Activated CD4-positive, alpha-beta T cell treated with anti-CD3 and anti-CD28 coated beads, Interleukin-10, Interleukin-2, amounts not matched to agents 100 ng/mL and 50 ng/mL, durations not matched to agents 16 hours and 8 hours (primary cell): ENCODE measurements at regions not wholly inside any gene's neighbourhood (a gene's known extent, or its start where the extent isn't known, plus 50 kb on each side); places are given as distances from the start of the nearest gene placed in this dataset.

Experiments used
- DNase-seq: peaks from one replicate; pipeline ENCODE4 v3.0.0-alpha.2; 2020

GRCh38 chr10:42973870-42974692 is 102.8 kb upstream of the RET start:
- DNase-seq = no peak

DNA sequence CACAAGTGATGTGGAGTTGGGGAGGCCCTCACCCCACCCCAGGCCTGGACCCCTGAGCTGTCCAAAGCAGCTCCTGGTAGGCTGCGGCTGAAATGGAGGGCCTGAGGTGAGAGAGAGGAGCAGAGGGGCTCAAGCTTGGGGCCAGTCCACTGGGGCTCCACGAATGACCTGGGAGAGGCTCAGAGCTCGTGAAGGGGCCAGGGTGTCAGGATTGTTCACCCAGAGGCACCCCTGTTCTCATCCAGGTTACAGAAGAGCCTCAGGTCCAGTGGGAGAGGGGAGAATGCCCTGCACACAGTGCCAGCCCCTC is 102.2 kb upstream of the RET start:
- no peak for DNase-seq

- DNase-seq = no peak
Observed at GRCh38 chr10:42975005-42975493, 101.8 kb upstream of the RET start.

DNA sequence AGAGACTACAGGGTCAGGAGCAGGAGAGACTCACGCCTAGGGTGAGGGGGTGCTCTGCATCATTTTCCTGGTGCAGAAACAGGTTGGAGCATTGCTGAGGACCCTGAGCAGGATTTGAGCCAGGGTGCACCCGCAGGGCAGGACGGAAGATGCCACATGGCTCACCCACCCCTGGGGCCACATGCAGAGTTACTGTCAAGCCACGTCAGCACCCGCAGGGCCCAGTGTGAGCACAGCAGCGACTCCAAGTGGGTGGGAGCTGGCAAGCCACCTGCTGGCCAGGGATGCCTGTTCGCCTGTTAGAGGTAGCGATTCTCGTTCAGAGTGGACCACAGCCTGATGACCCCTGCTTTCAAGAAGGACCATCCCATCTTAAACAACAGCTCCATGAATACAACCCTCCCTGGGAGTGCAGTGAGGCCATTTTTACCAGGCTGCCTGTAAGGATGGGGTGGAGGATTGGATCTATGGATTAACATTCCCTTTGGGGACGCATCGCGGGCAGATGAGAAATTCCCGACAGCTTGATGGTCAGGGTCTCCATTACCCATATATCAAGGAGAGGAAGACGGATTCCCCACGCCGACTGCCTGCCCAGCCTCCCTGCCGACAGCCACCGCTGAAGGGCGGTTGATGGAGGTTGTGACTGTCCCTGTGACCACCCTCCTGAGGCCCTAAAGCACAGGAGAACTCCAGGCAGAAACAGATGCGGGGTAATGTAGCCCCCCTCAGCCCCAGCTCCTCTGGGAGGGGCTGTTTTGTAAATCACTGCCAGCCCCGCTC is 101.1 kb upstream of the RET start:
- no peak for DNase-seq

GRCh38 chr10:42976351-42977031 is 100.4 kb upstream of the RET start:
- DNase-seq = no peak

DNA sequence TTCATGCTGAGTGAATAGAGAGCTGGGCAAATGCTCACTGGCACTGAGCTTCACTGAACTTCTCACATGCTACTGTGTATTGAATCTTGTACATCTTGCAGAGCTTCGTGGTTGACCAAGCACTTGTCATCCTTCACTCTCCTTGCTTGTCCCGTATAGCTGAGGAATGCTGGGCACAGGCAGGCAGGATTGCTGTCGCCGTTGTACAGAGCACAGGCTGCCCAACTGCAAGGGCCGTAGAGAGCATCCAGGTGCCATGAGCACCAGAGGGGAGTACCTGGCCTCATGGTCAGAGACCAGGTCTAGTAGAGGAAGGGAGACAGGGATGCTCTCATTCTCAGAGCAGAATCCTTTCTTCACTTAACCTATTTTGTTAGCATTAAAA is 99.8 kb upstream of the RET start:
- no peak for DNase-seq

GRCh38 chr10:42979181-42979580 is 97.7 kb upstream of the RET start:
- no peak for DNase-seq

DNA sequence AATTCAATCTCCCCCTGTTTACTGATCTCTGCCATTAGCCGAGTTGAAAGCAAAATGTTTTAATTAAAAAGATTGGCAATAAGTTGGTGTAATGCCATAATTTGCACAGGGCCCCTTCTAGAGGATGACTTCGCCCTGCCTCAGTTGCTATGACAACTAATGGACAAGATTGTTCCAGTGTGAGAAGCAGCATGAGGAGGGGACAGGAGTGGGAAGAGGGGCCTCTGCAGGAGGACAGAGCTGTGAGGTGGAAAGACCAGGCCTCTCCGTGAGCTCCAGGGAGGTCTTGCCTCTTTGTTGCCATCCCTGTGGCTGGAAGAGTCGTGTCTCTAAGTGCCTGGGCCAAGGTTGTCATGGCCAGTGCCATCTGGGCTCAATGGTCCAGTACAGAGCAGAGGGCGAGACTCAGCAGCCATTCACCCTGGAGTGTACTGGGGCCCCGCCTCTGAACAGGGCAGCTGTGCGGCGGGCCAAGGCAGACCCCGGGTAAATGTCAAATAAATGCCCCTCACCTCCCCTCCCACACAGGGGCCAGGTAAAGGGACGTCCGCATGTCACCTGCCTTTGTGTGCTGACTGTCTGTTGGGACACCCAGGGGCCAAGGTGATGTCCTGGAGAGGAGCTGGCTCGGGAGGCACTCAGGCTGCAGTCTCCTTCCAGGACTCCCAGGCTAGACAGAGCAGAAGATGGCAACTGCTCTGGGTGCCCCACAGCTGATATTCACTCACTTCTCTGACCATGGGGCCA is 97.0 kb upstream of the RET start:
- no peak for DNase-seq

DNA sequence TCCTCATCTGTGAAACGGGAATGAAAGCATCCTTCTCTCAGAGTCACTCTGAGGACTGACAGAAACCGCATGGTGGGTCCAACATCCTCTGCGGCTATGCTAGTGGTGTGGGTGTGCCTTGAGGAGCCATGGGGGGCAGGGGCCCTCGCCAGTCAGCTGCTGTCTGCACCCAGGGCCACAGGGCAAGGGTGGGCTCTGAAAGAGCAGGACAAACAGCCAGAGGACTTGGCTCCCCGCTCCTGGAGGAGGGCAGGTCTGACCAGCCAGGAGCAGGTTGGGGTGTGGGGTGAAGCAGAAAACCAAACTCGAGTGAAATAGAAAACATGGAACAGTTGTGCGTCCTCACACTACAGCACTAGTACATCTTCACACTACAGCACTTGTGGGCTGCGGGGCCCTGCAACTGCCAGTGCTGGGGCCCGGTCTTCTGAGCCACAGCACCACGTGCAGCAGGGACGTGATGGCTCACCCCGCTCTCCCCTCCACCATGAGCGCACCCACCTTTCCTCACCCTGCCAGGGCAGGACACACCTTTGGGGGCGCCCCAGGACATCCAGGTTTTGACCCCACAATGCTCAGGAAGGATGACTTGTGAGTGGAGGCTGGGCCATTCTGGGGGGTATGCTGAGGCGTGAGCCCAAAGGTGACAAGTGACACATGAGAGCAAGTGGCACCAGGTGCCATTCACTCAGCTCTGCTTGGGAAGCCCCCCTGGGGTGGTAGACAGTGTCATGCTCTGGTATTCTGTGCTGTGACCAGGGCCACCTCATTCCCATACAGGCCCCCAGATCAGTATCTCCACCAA is 96.1 kb upstream of the RET start:
- no peak for DNase-seq

DNA sequence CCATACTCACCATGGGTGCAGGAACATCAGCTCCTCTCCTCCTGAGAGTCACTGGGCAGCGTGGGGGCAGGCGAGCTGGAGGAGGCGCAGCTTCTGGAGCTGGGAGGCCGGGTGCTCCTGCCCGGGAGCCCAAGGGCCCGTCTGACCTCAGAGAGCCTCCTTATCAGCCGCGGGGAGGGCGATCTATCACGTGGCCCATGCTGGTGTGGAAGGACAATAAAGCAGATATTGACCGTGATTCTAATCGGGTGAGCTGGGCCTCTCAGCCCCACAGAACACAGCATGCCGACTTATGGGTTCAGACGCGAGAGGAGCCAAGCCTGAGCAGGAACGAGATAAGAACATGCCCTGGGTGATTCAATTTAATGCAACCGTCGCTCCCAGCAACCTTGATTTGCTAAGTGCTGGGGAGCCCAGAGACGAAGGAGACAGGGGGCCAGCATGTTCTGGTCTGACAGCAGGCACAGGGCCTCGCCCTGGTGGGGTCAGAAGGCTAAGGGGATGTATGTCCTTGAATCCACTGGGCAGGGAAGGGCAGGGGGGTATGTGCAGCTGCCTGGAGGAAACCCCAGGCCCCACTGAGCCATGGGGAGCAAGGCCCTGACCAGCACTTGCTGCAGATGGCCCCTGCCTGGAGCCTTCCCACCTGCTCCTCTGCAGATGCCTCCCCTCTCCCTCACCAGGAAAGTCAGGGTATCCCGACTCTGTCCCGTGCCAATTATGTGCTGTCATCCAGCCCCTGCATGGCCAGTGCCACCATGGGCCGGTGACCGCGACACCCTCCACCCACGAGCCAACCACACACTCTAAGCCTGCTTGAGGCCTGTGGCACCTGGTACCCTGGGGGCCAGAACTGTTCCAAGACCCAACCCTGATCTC is 95.3 kb upstream of the RET start:
- DNase-seq = no peak

DNA sequence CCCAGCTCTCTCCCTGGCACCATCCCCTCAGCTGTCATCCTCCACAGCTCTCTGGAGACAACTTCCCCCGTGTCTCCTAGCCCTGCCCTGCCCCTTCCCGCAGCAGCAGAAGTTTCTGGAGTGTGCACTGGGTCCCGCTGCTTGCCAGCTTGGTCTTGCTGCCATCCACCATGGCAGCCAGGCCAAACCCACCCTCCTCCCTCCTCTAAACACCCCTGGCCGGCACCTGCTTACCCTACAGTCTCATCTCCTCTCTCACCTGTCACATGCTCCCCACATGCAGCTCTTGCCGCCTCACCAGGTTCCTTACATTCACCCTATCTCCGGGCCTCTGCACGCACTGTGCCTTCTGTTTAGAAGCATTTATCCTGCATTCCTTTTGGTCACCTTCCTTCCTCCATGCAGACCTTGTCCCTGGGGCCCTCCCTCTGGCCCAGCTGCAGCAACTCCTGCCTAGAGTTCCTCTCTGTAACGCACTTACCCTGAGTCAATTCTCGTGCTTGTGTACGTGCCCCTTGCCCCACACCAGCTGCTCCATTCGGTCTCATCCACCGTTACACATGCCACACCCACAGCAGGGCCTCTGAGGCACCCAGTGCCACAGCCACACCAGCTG is 93.9 kb upstream of the RET start:
- no peak for DNase-seq

- no peak for DNase-seq
Observed at GRCh38 chr10:42983591-42983990, 93.3 kb upstream of the RET start.

- DNase-seq = no peak
Observed at GRCh38 chr10:42984035-42984610, 92.7 kb upstream of the RET start.

DNA sequence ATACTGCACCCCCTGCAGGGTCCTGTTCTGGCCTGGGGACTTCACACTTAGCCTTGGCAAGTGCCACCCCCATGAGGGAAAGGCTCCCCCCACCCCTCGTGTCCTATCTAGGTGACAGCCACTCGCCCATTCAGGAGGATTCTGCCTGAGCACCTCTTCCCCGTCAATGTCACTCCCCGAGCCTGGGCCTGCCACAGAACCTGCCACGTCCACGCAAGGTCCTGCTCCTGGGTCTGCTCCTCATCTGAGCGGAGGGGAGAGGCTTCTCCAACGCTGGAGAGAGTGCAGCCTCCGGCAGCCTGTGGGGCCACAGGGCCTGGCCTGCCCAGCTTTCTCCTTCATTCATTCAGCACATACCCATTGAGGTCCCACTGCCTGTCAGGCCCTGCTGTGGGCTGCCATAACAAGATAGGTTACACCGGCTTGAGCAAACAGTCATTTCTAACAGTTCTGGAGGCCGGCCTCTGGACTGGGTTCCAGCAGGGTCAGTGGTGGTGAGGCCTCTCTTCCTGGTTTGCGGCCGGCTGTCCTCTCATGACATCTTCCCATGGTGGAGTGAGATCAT is 92.0 kb upstream of the RET start:
- no peak for DNase-seq

GRCh38 chr10:42985436-42986316 is 91.2 kb upstream of the RET start:
- no peak for DNase-seq

DNA sequence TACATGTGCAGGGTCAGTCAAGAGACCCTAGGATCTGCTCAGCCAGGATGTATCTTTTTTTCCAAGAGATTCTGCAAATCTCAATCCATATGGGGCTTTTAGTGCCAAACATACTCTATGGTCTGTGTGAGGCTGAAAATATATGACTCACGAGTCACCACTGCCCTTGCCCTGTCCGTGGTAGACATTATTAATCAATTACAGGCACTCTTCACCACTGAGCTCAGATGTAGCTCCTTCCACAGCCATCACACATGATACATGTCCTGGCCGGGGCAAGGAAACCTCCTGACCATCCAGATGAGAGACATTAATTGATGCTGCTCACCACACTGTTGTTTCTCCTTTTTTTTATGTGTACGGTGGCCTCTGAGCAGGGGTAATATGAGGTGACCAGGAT is 90.2 kb upstream of the RET start:
- no peak for DNase-seq

- DNase-seq = no peak
Observed at GRCh38 chr10:42987121-42987541, 89.7 kb upstream of the RET start.

- no peak for DNase-seq
Observed at GRCh38 chr10:42987575-42987974, 89.3 kb upstream of the RET start.

DNA sequence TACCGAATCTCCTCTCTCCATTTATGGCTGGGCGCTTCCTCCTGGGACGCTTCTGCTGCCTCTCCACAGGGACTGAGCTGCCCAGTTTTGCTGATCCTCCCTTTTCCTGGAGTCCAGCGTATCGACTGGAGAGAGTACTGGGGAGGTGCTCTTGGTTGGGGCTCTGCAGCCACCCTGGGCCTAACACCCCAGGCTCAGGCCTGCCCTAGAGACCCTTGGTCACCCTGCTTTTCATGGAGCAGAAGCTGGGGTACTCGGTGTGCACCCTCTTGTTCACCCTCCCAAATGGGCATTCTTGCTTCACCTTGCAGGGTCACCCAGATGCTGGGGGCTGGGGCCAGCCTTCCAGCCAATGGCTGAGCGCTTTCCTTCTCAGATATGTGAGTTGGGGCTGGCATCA is 88.8 kb upstream of the RET start:
- DNase-seq = no peak
